Bronchial epithelial cell (primary cell): ENCODE measurements at regions not wholly inside any gene's neighbourhood (a gene's known extent, or its start where the extent isn't known, plus 50 kb on each side); places are given as distances from the start of the nearest gene placed in this dataset.
A peak's percentile ranks its signal among the peaks of the same experiment; 100 is the strongest.

ENCODE experiments used
- DNase-seq: peaks from one replicate; pipeline ENCODE4 v3.0.0-alpha.2; 2010; ENCODE audit warnings: low read depth
- FAIRE-seq: peaks from 2 replicates; lab custom pipeline; 2011; peaks lifted over from hg19 to GRCh38; lab: Jason Lieb, UNC
- H3K27me3 ChIP-seq: 2 replicates; pipeline ENCODE4 v1.5.1; 2011; ENCODE audit warnings: low read length; ENCODE audit not compliant: control insufficient read depth, insufficient read depth
- H3K36me3 ChIP-seq: 2 replicates; pipeline ENCODE4 v1.5.1; 2011; ENCODE audit warnings: low read length; ENCODE audit not compliant: control insufficient read depth, insufficient read depth
- H3K4me3 ChIP-seq: 2 replicates; pipeline ENCODE4 v1.5.1; 2011; ENCODE audit warnings: mild to moderate bottlenecking, low read depth, low read length, control low read depth
- TF ChIP-seq, protein P1 (sequence below): IDR thresholded peaks from 2 replicates; pipeline ENCODE4 v1.5.1; 2011; ENCODE audit warnings: mild to moderate bottlenecking, moderate library complexity, low read length, control low read depth, inconsistent platforms; ENCODE audit not compliant: insufficient read depth, severe bottlenecking

DNA sequence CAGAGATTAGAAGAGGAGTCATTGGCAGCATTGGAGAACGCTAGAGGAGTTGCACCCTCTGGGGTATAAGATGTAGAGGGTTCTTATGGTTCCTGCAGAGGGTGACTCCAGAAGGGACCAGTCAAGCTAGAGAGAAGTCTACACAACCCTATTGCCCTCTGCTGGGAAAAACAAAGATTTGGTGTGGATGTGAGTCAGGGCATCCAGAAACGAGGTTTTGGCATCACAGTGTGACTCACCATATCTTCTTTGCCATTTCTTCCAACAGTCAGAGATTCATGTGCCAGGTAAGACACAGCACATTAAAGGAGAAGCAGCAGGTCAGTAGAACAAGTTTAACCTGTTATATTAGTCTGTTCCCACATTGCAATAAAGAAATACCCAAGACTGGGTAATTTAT is 598.8 kb downstream of the MAFB start:
- Histone ChIP-seq H3K36me3 (no peaks in the 10 kb centered on the region), H3K27me3 (no peaks in the 10 kb centered on the region), H3K4me3 (no peak overlapping the region)
- DNase-seq (peak; percentile 72), FAIRE-seq (no peak)
- TF ChIP-seq, protein P1, sequence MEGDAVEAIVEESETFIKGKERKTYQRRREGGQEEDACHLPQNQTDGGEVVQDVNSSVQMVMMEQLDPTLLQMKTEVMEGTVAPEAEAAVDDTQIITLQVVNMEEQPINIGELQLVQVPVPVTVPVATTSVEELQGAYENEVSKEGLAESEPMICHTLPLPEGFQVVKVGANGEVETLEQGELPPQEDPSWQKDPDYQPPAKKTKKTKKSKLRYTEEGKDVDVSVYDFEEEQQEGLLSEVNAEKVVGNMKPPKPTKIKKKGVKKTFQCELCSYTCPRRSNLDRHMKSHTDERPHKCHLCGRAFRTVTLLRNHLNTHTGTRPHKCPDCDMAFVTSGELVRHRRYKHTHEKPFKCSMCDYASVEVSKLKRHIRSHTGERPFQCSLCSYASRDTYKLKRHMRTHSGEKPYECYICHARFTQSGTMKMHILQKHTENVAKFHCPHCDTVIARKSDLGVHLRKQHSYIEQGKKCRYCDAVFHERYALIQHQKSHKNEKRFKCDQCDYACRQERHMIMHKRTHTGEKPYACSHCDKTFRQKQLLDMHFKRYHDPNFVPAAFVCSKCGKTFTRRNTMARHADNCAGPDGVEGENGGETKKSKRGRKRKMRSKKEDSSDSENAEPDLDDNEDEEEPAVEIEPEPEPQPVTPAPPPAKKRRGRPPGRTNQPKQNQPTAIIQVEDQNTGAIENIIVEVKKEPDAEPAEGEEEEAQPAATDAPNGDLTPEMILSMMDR: no peak

DNA sequence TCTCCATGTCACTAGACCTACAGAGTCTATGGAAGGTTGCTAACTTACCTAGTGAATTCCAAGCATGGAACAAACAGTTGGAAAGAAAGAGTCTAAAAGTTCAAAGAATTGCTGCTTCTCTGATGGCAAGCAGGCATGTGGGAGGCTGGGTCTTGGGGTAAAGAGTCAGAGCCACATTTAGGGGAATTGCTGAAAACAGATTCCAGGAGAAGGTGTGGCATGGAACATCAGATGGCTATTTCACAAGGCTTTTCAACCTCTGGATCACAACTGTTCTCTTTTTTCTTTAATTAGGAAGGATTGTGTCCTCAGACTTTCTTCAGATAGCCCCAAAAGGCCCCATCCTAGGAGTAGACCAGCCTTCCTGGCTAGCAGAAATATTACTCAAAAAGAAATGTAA is 601.5 kb downstream of the MAFB start:
- TF ChIP-seq, protein P1: no peak
- Histone ChIP-seq H3K27me3 (no peaks in the 10 kb centered on the region), H3K36me3 (no peaks in the 10 kb centered on the region), H3K4me3 (no peak overlapping the region)
- DNase-seq (no peak), FAIRE-seq (no peak)

DNA sequence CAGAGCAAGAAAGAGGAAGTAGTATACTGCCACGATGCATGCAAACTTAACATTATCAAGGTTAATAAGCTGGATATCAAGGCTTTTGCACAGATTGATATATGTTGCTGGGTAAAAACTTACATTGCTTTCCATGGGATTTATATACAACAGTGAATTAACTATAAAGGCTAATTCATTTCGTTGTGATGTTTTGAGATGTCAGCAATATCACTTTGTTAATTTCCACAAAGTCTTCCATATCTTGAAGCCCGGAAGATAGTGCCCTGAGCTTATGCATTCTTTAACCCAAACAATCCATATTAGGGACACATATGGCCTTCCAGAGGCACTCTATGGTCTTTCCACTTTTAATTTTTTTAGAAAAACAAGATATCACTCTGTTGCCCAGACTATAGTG is 603.5 kb downstream of the MAFB start:
- Histone ChIP-seq H3K36me3 (no peaks in the 10 kb centered on the region), H3K4me3 (no peak overlapping the region), H3K27me3 (no peaks in the 10 kb centered on the region)
- FAIRE-seq: no peak
- TF ChIP-seq, protein P1: no peak
- DNase-seq: no peak

DNA sequence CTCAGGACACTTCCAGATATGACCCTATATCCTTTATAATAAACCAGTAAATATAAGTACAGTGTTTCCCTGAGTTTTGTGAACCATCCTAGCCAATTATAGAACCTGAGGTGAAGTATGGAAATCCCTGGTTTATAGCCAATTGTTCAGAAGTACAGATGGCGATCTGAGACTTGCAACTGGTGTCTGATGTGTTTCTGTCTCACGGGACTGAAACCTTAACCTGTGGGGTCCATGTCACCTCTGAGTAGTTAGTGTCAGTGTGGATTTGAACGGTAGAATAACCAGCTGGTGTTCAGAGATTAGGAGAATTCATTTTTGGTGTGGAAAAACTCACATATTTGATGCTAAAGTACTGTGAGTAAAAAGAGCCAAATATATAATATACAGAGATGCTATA is 606.6 kb downstream of the MAFB start:
- no peak for DNase-seq
- FAIRE-seq: no peak
- TF ChIP-seq, protein P1: no peak
- H3K4me3 ChIP-seq: no peak overlapping the region
- H3K27me3 ChIP-seq: no peaks in the 10 kb centered on the region
- H3K36me3 ChIP-seq: no peaks in the 10 kb centered on the region

DNA sequence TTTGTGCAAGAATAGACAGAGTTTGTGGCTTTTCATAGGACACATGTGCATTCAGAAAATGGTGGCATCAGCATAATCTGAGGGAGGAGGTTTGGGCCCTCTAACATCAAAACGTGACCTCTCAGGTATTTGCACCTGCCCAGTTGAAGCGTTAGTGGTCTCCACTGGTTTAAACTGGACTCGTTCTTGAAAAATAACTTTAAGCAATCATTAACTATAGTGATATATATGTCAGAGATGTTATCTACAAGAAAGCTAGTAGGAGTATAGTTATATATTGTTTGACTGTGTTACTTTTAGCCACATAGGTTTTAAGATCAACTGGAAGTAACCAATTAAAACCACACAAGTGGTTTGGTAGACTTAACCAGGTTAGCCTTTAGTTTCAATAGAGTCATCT is 607.4 kb downstream of the MAFB start:
- FAIRE-seq (no peak), DNase-seq (no peak)
- TF ChIP-seq, protein P1: no peak
- Histone ChIP-seq H3K27me3 (no peaks in the 10 kb centered on the region), H3K36me3 (no peaks in the 10 kb centered on the region), H3K4me3 (no peak overlapping the region)

DNA sequence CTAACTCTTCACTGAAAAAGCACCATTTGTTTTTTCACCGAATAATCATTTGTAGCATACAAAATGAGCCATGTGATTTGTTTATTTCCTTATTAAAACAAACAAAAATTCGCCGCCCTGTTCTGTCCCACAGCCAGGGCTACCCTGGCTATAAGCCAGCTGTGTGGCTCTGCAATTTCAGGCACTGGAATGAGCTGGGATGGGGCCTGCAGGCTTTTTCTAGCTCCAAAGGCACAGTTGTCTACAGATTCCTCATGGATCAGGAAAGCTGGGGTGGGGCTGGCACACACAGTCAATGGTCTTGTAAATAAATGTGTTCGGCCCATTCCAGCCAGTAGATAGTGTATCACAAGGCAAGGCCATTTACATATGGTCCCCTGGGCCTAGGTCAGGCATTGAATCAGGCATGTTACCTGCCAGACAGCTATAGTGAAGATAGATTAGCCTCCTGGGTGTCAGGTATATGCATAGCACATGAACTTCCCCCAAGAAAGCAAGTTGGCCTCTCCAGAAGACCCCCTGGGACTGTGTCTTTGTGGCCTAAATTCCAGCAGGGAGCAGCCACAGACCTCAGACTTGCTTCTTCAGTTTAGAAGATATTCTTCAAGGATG is 608.9 kb downstream of the MAFB start:
- DNase-seq (no peak), FAIRE-seq (no peak)
- Histone ChIP-seq H3K4me3 (no peak overlapping the region), H3K27me3 (no peaks in the 10 kb centered on the region), H3K36me3 (no peaks in the 10 kb centered on the region)
- TF ChIP-seq, protein P1: no peak
